KMS-11 (cell line): ENCODE measurements at regions not wholly inside any gene's neighbourhood (a gene's known extent, or its start where the extent isn't known, plus 50 kb on each side); places are given as distances from the start of the nearest gene placed in this dataset.

Experiments
- H2AFZ ChIP-seq: fragments of 200-600 bp; sonication (generic); 2 replicates; pipeline ENCODE4 v1.6.1; 2016; ENCODE audit warnings: antibody characterized with exemption, mixed run types, low read depth
- H3K27ac ChIP-seq: fragments of 200-600 bp; sonication (generic); 2 replicates; pipeline ENCODE4 v1.6.1; 2016; ENCODE audit warnings: mild to moderate bottlenecking, mixed run types
- H3K27me3 ChIP-seq: fragments of 200-600 bp; sonication (generic); 2 replicates; pipeline ENCODE4 v1.6.1; 2017; ENCODE audit warnings: mild to moderate bottlenecking, low read depth, mixed run types, moderate library complexity; ENCODE audit not compliant: insufficient read depth
- H3K36me3 ChIP-seq: fragments of 200-600 bp; sonication (generic); 2 replicates; pipeline ENCODE4 v1.6.1; 2017; ENCODE audit warnings: mild to moderate bottlenecking, mixed run types; ENCODE audit not compliant: insufficient read depth
- H3K4me1 ChIP-seq: fragments of 200-600 bp; sonication (generic); 2 replicates; pipeline ENCODE4 v1.6.1; 2016; ENCODE audit warnings: mild to moderate bottlenecking, low read depth, mixed run types; ENCODE audit not compliant: poor library complexity, severe bottlenecking
- H3K4me2 ChIP-seq: fragments of 200-600 bp; sonication (generic); 2 replicates; pipeline ENCODE4 v1.7.0; 2016; ENCODE audit warnings: mild to moderate bottlenecking, mixed run types
- H3K4me3 ChIP-seq: fragments of 200-600 bp; sonication (generic); IDR thresholded peaks from 2 replicates; pipeline ENCODE4 v1.6.1; 2017; ENCODE audit warnings: low read depth, low read length, mixed read lengths; ENCODE audit not compliant: insufficient read depth
- H3K79me2 ChIP-seq: fragments of 200-600 bp; sonication (generic); 2 replicates; pipeline ENCODE4 v1.6.1; 2016; ENCODE audit warnings: low read depth, mixed run types; ENCODE audit not compliant: insufficient read depth
- H3K9ac ChIP-seq: fragments of 200-600 bp; sonication (generic); 2 replicates; pipeline ENCODE4 v1.6.1; 2016; ENCODE audit warnings: mild to moderate bottlenecking, mixed run types
- H4K20me1 ChIP-seq: fragments of 200-600 bp; sonication (generic); 2 replicates; pipeline ENCODE4 v1.6.1; 2016; ENCODE audit warnings: mild to moderate bottlenecking, mixed run types; ENCODE audit not compliant: insufficient read depth
- TF ChIP-seq, protein P1 (sequence below): fragments of 200-600 bp; sonication (generic); conservative IDR thresholded peaks from 2 replicates; pipeline ENCODE4 v1.6.1; 2017; ENCODE audit warnings: low read depth, mild to moderate bottlenecking, antibody characterized with exemption, low read length, moderate library complexity, mixed read lengths

DNA sequence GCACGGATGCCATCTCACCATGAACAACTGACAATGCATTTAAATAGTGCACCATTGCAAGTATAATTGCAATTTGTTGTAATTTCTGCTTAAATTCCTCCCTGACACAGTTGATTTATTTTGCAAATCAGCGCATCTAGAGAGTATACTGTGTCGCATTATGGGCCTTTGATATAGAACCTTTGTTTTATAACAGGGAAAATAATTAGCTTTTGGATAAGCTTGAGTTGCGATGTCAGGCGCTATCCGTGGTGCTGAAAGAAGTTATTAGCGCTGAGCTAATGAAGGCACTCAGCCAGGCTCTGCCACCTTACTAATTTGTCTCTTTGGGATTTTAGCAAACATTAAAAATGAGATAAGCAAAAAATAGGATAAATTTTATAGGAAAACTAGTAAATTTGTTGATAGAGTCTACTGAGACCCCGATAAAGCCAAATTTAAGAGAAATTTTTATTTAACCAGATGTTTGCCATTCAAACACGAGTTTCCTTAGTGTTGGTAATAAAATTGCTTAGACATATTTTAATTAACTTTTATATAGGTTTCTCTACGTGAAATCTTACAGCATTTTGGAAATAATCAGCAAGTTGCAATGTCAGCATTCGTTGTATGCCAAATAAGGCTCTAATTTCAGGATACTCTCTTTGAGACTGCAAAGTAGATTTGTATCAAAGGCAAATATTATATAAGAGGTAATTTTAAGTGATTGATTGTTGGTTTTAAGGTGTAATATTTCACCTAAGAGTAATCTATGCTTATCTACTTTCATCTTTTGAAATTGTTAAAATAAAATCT, 355.5 kb downstream of the TLR4 start:
- H4K20me1 ChIP-seq = no peaks in the 10 kb centered on the region
- no peak overlapping the region for H3K27ac ChIP-seq
- no peak overlapping the region for H3K4me2 ChIP-seq
- no peak overlapping the region for H2AFZ ChIP-seq
- no peak overlapping the region for H3K4me3 ChIP-seq
- TF ChIP-seq, protein P1, sequence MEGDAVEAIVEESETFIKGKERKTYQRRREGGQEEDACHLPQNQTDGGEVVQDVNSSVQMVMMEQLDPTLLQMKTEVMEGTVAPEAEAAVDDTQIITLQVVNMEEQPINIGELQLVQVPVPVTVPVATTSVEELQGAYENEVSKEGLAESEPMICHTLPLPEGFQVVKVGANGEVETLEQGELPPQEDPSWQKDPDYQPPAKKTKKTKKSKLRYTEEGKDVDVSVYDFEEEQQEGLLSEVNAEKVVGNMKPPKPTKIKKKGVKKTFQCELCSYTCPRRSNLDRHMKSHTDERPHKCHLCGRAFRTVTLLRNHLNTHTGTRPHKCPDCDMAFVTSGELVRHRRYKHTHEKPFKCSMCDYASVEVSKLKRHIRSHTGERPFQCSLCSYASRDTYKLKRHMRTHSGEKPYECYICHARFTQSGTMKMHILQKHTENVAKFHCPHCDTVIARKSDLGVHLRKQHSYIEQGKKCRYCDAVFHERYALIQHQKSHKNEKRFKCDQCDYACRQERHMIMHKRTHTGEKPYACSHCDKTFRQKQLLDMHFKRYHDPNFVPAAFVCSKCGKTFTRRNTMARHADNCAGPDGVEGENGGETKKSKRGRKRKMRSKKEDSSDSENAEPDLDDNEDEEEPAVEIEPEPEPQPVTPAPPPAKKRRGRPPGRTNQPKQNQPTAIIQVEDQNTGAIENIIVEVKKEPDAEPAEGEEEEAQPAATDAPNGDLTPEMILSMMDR = no peak
- H3K27me3 ChIP-seq = no peaks in the 10 kb centered on the region
- no peak overlapping the region for H3K9ac ChIP-seq
- H3K4me1 ChIP-seq = no peaks in the 10 kb centered on the region
- no peaks in the 10 kb centered on the region for H3K79me2 ChIP-seq
- H3K36me3 ChIP-seq = no peaks in the 10 kb centered on the region

DNA sequence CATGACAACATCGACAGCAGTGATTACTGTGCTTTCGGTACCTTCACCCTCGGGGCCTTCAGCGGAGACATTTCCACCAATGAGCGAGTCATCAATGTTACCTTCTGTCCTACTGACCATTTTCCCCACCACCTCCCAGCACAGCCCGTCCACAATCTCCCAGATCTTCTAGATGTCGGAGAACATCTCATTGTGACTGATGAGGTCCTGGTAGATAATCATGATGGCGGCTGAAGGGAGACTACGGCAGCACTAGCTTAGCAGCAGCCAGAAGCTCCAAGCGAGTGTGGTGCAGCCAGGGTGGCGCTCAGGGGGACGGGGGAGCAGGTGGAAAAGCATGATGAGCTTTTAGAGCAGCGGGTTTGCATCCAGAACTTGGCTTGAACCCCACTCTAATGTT, 379.0 kb downstream of the TLR4 start:
- Histone ChIP-seq H3K4me3 (no peak overlapping the region), H3K27ac (no peak overlapping the region), H2AFZ (no peak overlapping the region), H3K79me2 (no peaks in the 10 kb centered on the region), H3K27me3 (no peaks in the 10 kb centered on the region), H3K36me3 (no peaks in the 10 kb centered on the region), H3K4me2 (no peak overlapping the region), H3K9ac (no peak overlapping the region), H4K20me1 (no peaks in the 10 kb centered on the region), H3K4me1 (no peaks in the 10 kb centered on the region)
- TF ChIP-seq, protein P1 = no peak

DNA sequence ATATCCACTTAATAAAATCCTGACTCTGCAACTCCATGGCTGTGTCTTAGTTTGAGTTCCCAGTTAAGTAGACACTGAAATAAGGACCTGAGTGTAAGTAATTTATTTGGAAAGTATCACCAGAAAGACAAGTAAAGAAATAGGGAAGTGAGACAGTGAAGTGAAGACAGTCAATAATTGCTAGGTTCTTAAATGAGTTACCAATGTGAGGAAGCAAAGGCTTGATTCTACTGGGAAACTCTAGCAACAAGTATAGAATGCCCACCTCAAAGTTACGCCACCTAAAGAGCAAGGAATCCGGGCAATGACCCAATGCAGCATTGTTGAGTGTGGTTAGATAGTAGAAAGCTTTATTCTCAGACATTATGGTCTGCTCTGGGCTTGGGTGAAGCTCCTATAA, 383.9 kb downstream of the TLR4 start:
- TF ChIP-seq, protein P1 = no peak
- Histone ChIP-seq H3K79me2 (no peaks in the 10 kb centered on the region), H3K4me1 (no peaks in the 10 kb centered on the region), H4K20me1 (no peaks in the 10 kb centered on the region), H3K27me3 (no peaks in the 10 kb centered on the region), H3K4me2 (no peak overlapping the region), H2AFZ (no peak overlapping the region), H3K9ac (no peak overlapping the region), H3K27ac (no peak overlapping the region), H3K36me3 (no peaks in the 10 kb centered on the region), H3K4me3 (no peak overlapping the region)

DNA sequence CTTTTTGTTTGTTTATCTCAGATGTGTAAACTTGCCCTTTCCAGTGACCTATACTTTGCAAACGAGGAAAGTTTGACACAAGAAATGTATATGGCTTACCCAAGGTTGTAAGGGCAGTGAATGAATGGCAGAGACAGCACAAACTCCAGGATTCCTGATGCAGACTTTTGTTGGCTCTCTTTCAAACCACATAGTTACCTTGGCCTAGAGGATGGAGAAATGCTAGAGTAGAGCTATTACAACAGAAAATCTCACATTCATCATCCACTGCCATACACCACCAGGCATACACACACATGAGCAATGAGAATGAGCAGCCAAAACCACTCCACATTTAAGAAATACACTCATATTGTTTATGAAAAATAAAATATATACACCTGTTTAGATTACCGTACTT, 387.0 kb downstream of the TLR4 start:
- H3K4me2 ChIP-seq = no peak overlapping the region
- H4K20me1 ChIP-seq = no peaks in the 10 kb centered on the region
- no peaks in the 10 kb centered on the region for H3K4me1 ChIP-seq
- H2AFZ ChIP-seq = no peak overlapping the region
- no peak overlapping the region for H3K9ac ChIP-seq
- no peak overlapping the region for H3K4me3 ChIP-seq
- no peak overlapping the region for H3K27ac ChIP-seq
- no peaks in the 10 kb centered on the region for H3K79me2 ChIP-seq
- TF ChIP-seq, protein P1 = no peak
- no peaks in the 10 kb centered on the region for H3K36me3 ChIP-seq
- H3K27me3 ChIP-seq = no peaks in the 10 kb centered on the region
